ACC112 (cell line): ENCODE measurements at regions not wholly inside any gene's neighbourhood (a gene's known extent, or its start where the extent isn't known, plus 50 kb on each side); places are given as distances from the start of the nearest gene placed in this dataset.

ENCODE experiments used
- H2AFZ ChIP-seq: fragments of 200-600 bp; sonication (generic); one replicate; pipeline ENCODE4 v1.6.0; 2017; ENCODE audit warnings: antibody characterized with exemption, low read length; ENCODE audit not compliant: unreplicated experiment
- H3K27ac ChIP-seq: fragments of 200-600 bp; sonication (generic); 2 replicates; pipeline ENCODE4 v1.5.1; 2014; ENCODE audit warnings: low read depth, mild to moderate bottlenecking, antibody characterized with exemption, low read length, moderate library complexity
- H3K27me3 ChIP-seq: fragments of 200-600 bp; sonication (generic); 2 replicates; pipeline ENCODE4 v1.6.1; 2014; ENCODE audit warnings: mild to moderate bottlenecking, antibody characterized with exemption, low read length, moderate library complexity, mixed read lengths; ENCODE audit not compliant: insufficient read depth
- H3K36me3 ChIP-seq: fragments of 200-600 bp; sonication (generic); 2 replicates; pipeline ENCODE4 v1.6.1; 2016; ENCODE audit warnings: mild to moderate bottlenecking, antibody characterized with exemption, low read length, moderate library complexity, mixed read lengths; ENCODE audit not compliant: insufficient read depth
- H3K4me1 ChIP-seq: fragments of 200-600 bp; sonication (generic); one replicate; pipeline ENCODE4 v1.6.1; 2016; ENCODE audit warnings: low read length, mixed read lengths; ENCODE audit not compliant: insufficient read depth, unreplicated experiment, control insufficient read depth
- H3K4me3 ChIP-seq: fragments of 200-600 bp; sonication (generic); 2 replicates; pipeline ENCODE4 v1.5.1; 2014; ENCODE audit warnings: mild to moderate bottlenecking, low read depth, low read length
- H3K79me2 ChIP-seq: fragments of 200-600 bp; sonication (generic); one replicate; pipeline ENCODE4 v1.6.0; 2016; ENCODE audit warnings: low read length; ENCODE audit not compliant: control insufficient read depth, unreplicated experiment, insufficient read depth

- Histone ChIP-seq H3K79me2 (no peaks in the 10 kb centered on the region), H2AFZ (no peak overlapping the region), H3K36me3 (no peaks in the 10 kb centered on the region), H3K27me3 (no peaks in the 10 kb centered on the region), H3K27ac (no peak overlapping the region), H3K4me3 (no peak overlapping the region), H3K4me1 (peaks cover 4% of the 10 kb centered on the region)
Observed at GRCh38 chr20:58076405-58076804, 152.0 kb downstream of the ANKRD60 start.

GRCh38 chr20:58075586-58076345 lies 152.7 kb downstream of the ANKRD60 start:
- Histone ChIP-seq H3K36me3 (no peaks in the 10 kb centered on the region), H2AFZ (no peak overlapping the region), H3K27ac (no peak overlapping the region), H3K27me3 (no peaks in the 10 kb centered on the region), H3K4me3 (no peak overlapping the region), H3K4me1 (peaks cover 4% of the 10 kb centered on the region), H3K79me2 (no peaks in the 10 kb centered on the region)

- Histone ChIP-seq H2AFZ (no peak overlapping the region), H3K27me3 (peaks cover 6% of the 10 kb centered on the region; the same call in 1 of the 2 replicates), H3K27ac (no peak overlapping the region), H3K79me2 (no peaks in the 10 kb centered on the region), H3K4me3 (no peak overlapping the region), H3K36me3 (no peaks in the 10 kb centered on the region), H3K4me1 (peaks cover 4% of the 10 kb centered on the region)
Observed at GRCh38 chr20:58073945-58074856, 154.3 kb downstream of the ANKRD60 start.

- Histone ChIP-seq H3K36me3 (no peaks in the 10 kb centered on the region), H3K27me3 (peaks cover 12% of the 10 kb centered on the region; the same call in 1 of the 2 replicates), H3K4me1 (peaks cover 4% of the 10 kb centered on the region), H3K27ac (no peak overlapping the region), H3K4me3 (no peak overlapping the region), H3K79me2 (no peaks in the 10 kb centered on the region), H2AFZ (no peak overlapping the region)
Observed at GRCh38 chr20:58072695-58073671, 155.5 kb downstream of the ANKRD60 start.

DNA sequence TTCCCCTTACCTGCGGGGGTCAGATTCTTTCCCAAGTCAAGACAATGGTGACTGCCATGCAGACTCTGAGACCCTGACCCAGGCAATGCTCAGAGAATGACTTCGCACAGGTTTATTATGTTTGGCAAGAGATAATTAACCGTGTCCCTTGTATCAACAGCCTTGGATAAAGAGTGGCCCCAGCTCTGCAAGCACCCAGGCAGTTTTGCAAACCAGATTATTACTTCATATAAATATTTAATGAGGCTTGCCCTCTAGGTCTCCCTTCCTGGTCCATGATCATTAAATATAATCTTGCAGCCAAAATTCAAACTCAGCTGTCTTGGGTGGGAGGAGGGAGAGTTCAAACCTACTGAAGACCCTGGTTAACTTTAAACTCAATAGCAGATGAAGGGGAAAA lies 156.5 kb downstream of the ANKRD60 start:
- peaks cover 4% of the 10 kb centered on the region for H3K4me1 ChIP-seq
- H3K27me3 ChIP-seq: peaks cover 12% of the 10 kb centered on the region; the same call in 1 of the 2 replicates
- no peak overlapping the region for H3K27ac ChIP-seq
- no peak overlapping the region for H2AFZ ChIP-seq
- no peaks in the 10 kb centered on the region for H3K36me3 ChIP-seq
- no peak overlapping the region for H3K4me3 ChIP-seq
- no peaks in the 10 kb centered on the region for H3K79me2 ChIP-seq

DNA sequence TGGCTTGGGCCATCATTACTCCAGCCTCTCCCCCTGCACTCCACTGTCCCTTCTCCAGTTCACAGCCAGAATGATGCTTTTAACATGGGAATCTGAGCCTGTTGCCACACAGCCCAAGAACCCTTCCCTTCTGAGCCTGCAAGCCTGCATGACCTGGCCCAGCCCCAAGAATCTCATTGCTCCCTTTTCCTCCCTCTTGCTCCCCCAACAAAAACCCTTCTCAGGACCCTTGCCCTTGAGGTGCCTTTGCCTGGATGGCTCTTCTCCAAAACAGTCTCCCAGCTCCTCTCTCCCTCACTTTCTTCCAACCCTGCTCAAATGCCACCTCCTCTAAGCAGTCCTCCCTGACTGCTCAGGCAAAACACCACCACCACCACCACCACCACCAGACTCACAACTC lies 157.2 kb downstream of the ANKRD60 start:
- Histone ChIP-seq H2AFZ (no peak overlapping the region), H3K27me3 (peaks cover 12% of the 10 kb centered on the region; the same call in 1 of the 2 replicates), H3K4me3 (no peak overlapping the region), H3K36me3 (no peaks in the 10 kb centered on the region), H3K27ac (no peak overlapping the region), H3K4me1 (peaks cover 4% of the 10 kb centered on the region), H3K79me2 (no peaks in the 10 kb centered on the region)

DNA sequence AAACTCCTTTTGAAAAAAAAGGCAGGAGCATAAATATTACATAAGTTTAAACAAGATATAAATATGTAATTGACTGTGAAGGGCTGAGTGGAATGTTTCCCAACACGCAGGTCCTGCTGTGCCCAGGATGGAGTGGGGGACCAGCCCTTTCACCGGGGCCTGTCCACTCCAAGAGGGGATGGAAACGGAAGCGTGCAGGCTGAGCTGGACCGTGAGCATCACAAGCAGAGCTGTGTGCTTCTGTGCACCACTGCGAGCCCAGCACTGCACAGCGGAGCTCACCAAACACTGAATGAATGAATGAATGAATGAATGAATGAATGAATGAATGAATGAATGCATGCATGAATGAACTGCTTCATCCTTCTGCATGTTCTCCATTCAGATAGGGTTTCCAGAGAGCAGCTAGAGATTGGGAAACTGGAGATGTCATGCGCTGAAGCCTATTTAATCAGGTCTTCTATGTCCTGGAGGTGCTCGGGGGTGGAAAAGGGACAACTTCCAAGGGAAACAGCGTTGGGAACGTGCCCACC lies 157.7 kb downstream of the ANKRD60 start:
- H3K27me3 ChIP-seq: peaks cover 12% of the 10 kb centered on the region; the same call in 1 of the 2 replicates
- H2AFZ ChIP-seq: no peak overlapping the region
- H3K4me1 ChIP-seq: peaks cover 4% of the 10 kb centered on the region
- H3K4me3 ChIP-seq: no peak overlapping the region
- no peaks in the 10 kb centered on the region for H3K36me3 ChIP-seq
- H3K27ac ChIP-seq: no peak overlapping the region
- no peaks in the 10 kb centered on the region for H3K79me2 ChIP-seq

- H3K27me3 ChIP-seq: peaks cover 12% of the 10 kb centered on the region; the same call in 1 of the 2 replicates
- peaks cover 4% of the 10 kb centered on the region for H3K4me1 ChIP-seq
- no peak overlapping the region for H3K27ac ChIP-seq
- no peak overlapping the region for H2AFZ ChIP-seq
- no peaks in the 10 kb centered on the region for H3K79me2 ChIP-seq
- no peak overlapping the region for H3K4me3 ChIP-seq
- no peaks in the 10 kb centered on the region for H3K36me3 ChIP-seq
Observed at GRCh38 chr20:58069796-58070663, 158.4 kb downstream of the ANKRD60 start.

- H2AFZ ChIP-seq: no peak overlapping the region
- H3K27me3 ChIP-seq: peaks cover 12% of the 10 kb centered on the region; the same call in 1 of the 2 replicates
- H3K4me3 ChIP-seq: no peak overlapping the region
- H3K4me1 ChIP-seq: no peaks in the 10 kb centered on the region
- no peaks in the 10 kb centered on the region for H3K36me3 ChIP-seq
- no peak overlapping the region for H3K27ac ChIP-seq
- H3K79me2 ChIP-seq: no peaks in the 10 kb centered on the region
Observed at GRCh38 chr20:58069207-58069606, 159.2 kb downstream of the ANKRD60 start.
